CD14-positive monocyte (primary cell): ENCODE measurements at regions not wholly inside any gene's neighbourhood (a gene's known extent, or its start where the extent isn't known, plus 50 kb on each side); places are given as distances from the start of the nearest gene placed in this dataset.

Experiments used
- DNase-seq, 3 donors: peaks; one replicate each; pipeline ENCODE4 v3.0.0-alpha.2; 2011 to 2022
- H2AFZ ChIP-seq: 2 replicates; pipeline ENCODE4 v1.6.0; 2012; ENCODE audit warnings: mild to moderate bottlenecking, low read depth, low read length, inconsistent platforms; ENCODE audit not compliant: insufficient read depth, poor library complexity, severe bottlenecking
- H3K27ac ChIP-seq, 2 donors: 1 replicate in 1 of 2; 2 replicates in 1 of 2; pipeline ENCODE4 v1.5.1; 2012 to 2013; ENCODE audit warnings: low read length in 2 of 2, control low read depth in 1 of 2, inconsistent platforms in 1 of 2, low read depth in 1 of 2, mild to moderate bottlenecking in 1 of 2
- H3K27me3 ChIP-seq, 2 donors: one replicate each; pipeline versions ENCODE4 v1.6.0 to v1.6.1; 2011 to 2013; ENCODE audit warnings: low read length in 2 of 2; ENCODE audit not compliant: control insufficient read depth in 2 of 2, insufficient read depth in 2 of 2
- H3K36me3 ChIP-seq, 2 donors: replicated peaks in 1 of 2; 1 replicate in 1 of 2; 2 replicates in 1 of 2; pipeline versions ENCODE4 v1.5.1 to v1.6.1; 2012 to 2013; ENCODE audit warnings: low read length in 2 of 2, control low read depth in 1 of 2, inconsistent platforms in 1 of 2, mild to moderate bottlenecking in 1 of 2; ENCODE audit not compliant: insufficient read depth in 2 of 2, control insufficient read depth in 1 of 2
- H3K4me1 ChIP-seq, 2 donors: 1 replicate in 1 of 2; 2 replicates in 1 of 2; pipeline versions ENCODE4 v1.5.1 to v1.6.1; 2012 to 2013; ENCODE audit warnings: low read length in 2 of 2, control low read depth in 1 of 2, inconsistent platforms in 1 of 2, mild to moderate bottlenecking in 1 of 2, moderate library complexity in 1 of 2; ENCODE audit not compliant: insufficient read depth in 2 of 2, control insufficient read depth in 1 of 2
- H3K4me2 ChIP-seq: replicated peaks from 2 replicates; pipeline ENCODE3; 2012; ENCODE audit warnings: low read length, moderate library complexity, mild to moderate bottlenecking; ENCODE audit not compliant: poor library complexity, severe bottlenecking; ENCODE audit errors: extremely low read depth
- H3K4me3 ChIP-seq, 3 experiments: fragments of 200-600 bp in 1 of 3; sonication (generic) in 1 of 3; replicated peaks in 1 of 3; 1 replicate in 2 of 3; 2 replicates in 1 of 3; pipeline ENCODE4 v1.5.1; 2011 to 2013; ENCODE audit warnings: low read length in 3 of 3, mild to moderate bottlenecking in 3 of 3, control low read depth in 2 of 3, low read depth in 2 of 3, inconsistent platforms in 1 of 3, moderate library complexity in 1 of 3
- H3K79me2 ChIP-seq: 2 replicates; pipeline ENCODE4 v1.6.0; 2012; ENCODE audit warnings: mild to moderate bottlenecking, control low read depth, inconsistent platforms, low read length, moderate library complexity; ENCODE audit not compliant: insufficient read depth
- H3K9ac ChIP-seq: 2 replicates; pipeline ENCODE4 v1.6.0; 2017; ENCODE audit warnings: low read length, mild to moderate bottlenecking; ENCODE audit not compliant: insufficient read depth, poor library complexity, severe bottlenecking
- H3K9me3 ChIP-seq, 2 donors: replicated peaks in 1 of 2; 1 replicate in 1 of 2; 2 replicates in 1 of 2; pipeline versions ENCODE4 v1.5.1 to v1.6.1; 2012 to 2013; ENCODE audit warnings: low read length in 2 of 2, control low read depth in 1 of 2; ENCODE audit not compliant: control insufficient read depth in 1 of 2, insufficient read depth in 1 of 2
- H4K20me1 ChIP-seq: 2 replicates; pipeline ENCODE4 v1.6.0; 2012; ENCODE audit warnings: mild to moderate bottlenecking, low read length, control low read depth, moderate library complexity; ENCODE audit not compliant: insufficient read depth
- H3K27ac Mint-ChIP-seq, 7 donors: one replicate each; pipeline ENCODE4 v1.8.0; 2020; ENCODE audit warnings: mild to moderate bottlenecking in 7 of 7, mixed read lengths in 7 of 7, moderate library complexity in 6 of 7, inconsistent platforms in 2 of 7
- H3K27me3 Mint-ChIP-seq, 3 donors: one replicate each; pipeline ENCODE4 v1.8.0; 2021 to 2022; ENCODE audit warnings: low read depth in 3 of 3, mild to moderate bottlenecking in 3 of 3, mixed read lengths in 3 of 3, moderate library complexity in 3 of 3, inconsistent platforms in 1 of 3
- H3K36me3 Mint-ChIP-seq, 2 donors: one replicate each; pipeline ENCODE4 v1.8.0; 2020; ENCODE audit warnings: mixed read lengths in 2 of 2, inconsistent platforms in 1 of 2, mild to moderate bottlenecking in 1 of 2
- H3K4me1 Mint-ChIP-seq: one replicate; pipeline ENCODE4 v1.8.0; 2020; ENCODE audit warnings: mild to moderate bottlenecking, mixed read lengths
- H3K4me3 Mint-ChIP-seq, 2 donors: one replicate each; pipeline ENCODE4 v1.8.0; 2020; ENCODE audit warnings: mild to moderate bottlenecking in 2 of 2, mixed read lengths in 2 of 2, moderate library complexity in 1 of 2
- H3K9me3 Mint-ChIP-seq, 7 donors: one replicate each; pipeline ENCODE4 v1.8.0; 2020 to 2022; ENCODE audit warnings: mixed read lengths in 7 of 7, mild to moderate bottlenecking in 6 of 7, moderate library complexity in 6 of 7, inconsistent platforms in 2 of 7
- WGBS: methylation state at CpG from one replicate; pipeline ENCODE4 v1.1.5; 2013; ENCODE audit warnings: missing lambda C conversion rate; ENCODE audit not compliant: insufficient coverage; 5-methylcytosine and 5-hydroxymethylcytosine counted together
- intact Hi-C, 2 donors: fragments of 100-400 bp; cut with micrococcal nuclease; formaldehyde crosslinking; loops; one replicate each; pipeline versions ENCODE4 v1.15.0 to v1.15.1; 2023
- TF ChIP-seq, protein P1 (sequence below): fragments of 200-600 bp; IDR thresholded peaks from one replicate; pipeline ENCODE4 v1.8.0; 2022; ENCODE audit warnings: antibody characterized with exemption, mild to moderate bottlenecking

- no peaks in the 10 kb centered on the region for H3K9me3 ChIP-seq
Observed at GRCh38 chr1:23639460-23640095, 52.0 kb upstream of the RPL11 start.

GRCh38 chr1:23638786-23639241 is 52.8 kb upstream of the RPL11 start:
- peaks cover 12% of the 10 kb centered on the region for H3K4me1 Mint-ChIP-seq
- Histone ChIP-seq H3K79me2 (no peaks in the 10 kb centered on the region), H3K4me2 (no peak overlapping the region), H3K4me3 (no peak overlapping the region), H3K4me1 (peaks cover 4 to 6% of the 10 kb centered on the region in 2 donors), H3K27ac (no peak overlapping the region), H2AFZ (no peak overlapping the region), H3K27me3 (peaks cover 0 to 3% of the 10 kb centered on the region in 2 donors), H3K9ac (no peak overlapping the region), H3K9me3 (no peaks in the 10 kb centered on the region), H4K20me1 (no peaks in the 10 kb centered on the region), H3K36me3 (no peaks in the 10 kb centered on the region)
- TF ChIP-seq, protein P1, sequence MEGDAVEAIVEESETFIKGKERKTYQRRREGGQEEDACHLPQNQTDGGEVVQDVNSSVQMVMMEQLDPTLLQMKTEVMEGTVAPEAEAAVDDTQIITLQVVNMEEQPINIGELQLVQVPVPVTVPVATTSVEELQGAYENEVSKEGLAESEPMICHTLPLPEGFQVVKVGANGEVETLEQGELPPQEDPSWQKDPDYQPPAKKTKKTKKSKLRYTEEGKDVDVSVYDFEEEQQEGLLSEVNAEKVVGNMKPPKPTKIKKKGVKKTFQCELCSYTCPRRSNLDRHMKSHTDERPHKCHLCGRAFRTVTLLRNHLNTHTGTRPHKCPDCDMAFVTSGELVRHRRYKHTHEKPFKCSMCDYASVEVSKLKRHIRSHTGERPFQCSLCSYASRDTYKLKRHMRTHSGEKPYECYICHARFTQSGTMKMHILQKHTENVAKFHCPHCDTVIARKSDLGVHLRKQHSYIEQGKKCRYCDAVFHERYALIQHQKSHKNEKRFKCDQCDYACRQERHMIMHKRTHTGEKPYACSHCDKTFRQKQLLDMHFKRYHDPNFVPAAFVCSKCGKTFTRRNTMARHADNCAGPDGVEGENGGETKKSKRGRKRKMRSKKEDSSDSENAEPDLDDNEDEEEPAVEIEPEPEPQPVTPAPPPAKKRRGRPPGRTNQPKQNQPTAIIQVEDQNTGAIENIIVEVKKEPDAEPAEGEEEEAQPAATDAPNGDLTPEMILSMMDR = no peak
- intact Hi-C loops = loop anchor here (5.0 kb wide), 1 partner anchor 142 kb away; no protein-coding TSS in a partner anchor
- no peak overlapping the region for H3K27ac Mint-ChIP-seq
- no peak for DNase-seq
- no peak overlapping the region for H3K4me3 Mint-ChIP-seq
- H3K9me3 Mint-ChIP-seq = peaks cover 0 to 2% (median 0%) of the 10 kb centered on the region in 7 donors
- H3K27me3 Mint-ChIP-seq = peaks cover 15 to 26% (median 16%) of the 10 kb centered on the region in 3 donors
- WGBS = 92% methylated on average over 4 of the region's 5 CpGs
- no peaks in the 10 kb centered on the region for H3K36me3 Mint-ChIP-seq

More at GRCh38 chr1:23639460-23640095, 52.0 kb upstream of the RPL11 start:
- Mint-ChIP-seq H3K4me3 (no peak overlapping the region), H3K27me3 (peaks cover 17 to 31% (median 20%) of the 10 kb centered on the region in 3 donors), H3K36me3 (no peaks in the 10 kb centered on the region), H3K4me1 (peaks cover 12% of the 10 kb centered on the region), H3K27ac (no peak overlapping the region), H3K9me3 (no peaks in the 10 kb centered on the region)
- WGBS = 18% methylated on average over 6 of the region's 7 CpGs
- no peaks in the 10 kb centered on the region for H3K79me2 ChIP-seq
- H2AFZ ChIP-seq = no peak overlapping the region
- peak; percentile 5 to 32 (median 25) for DNase-seq
- intact Hi-C loops = loop anchor here (5.0 kb wide), 1 partner anchor 142 kb away; no protein-coding TSS in a partner anchor
- peaks cover 0 to 3% of the 10 kb centered on the region in 2 donors for H3K27me3 ChIP-seq
- H3K9ac ChIP-seq = no peak overlapping the region
- H3K4me1 ChIP-seq = peaks cover 4 to 6% of the 10 kb centered on the region in 2 donors
- TF ChIP-seq, protein P1 = no peak
- H3K4me2 ChIP-seq = no peak overlapping the region
- H3K36me3 ChIP-seq = no peaks in the 10 kb centered on the region
- H3K4me3 ChIP-seq = no peak overlapping the region
- H3K27ac ChIP-seq = no peak overlapping the region
- H4K20me1 ChIP-seq = no peaks in the 10 kb centered on the region
